PC-9 (cell line): ENCODE measurements at regions not wholly inside any gene's neighbourhood (a gene's known extent, or its start where the extent isn't known, plus 50 kb on each side); places are given as distances from the start of the nearest gene placed in this dataset.

Experiments
- EZH2 ChIP-seq: fragments of 200-600 bp; sonication (generic); IDR thresholded peaks from 2 replicates; pipeline ENCODE4 v1.8.0; 2017; ENCODE audit warnings: antibody characterized with exemption, low read depth
- TF ChIP-seq, protein P1 (sequence below): fragments of 200-600 bp; sonication (generic); conservative IDR thresholded peaks from 2 replicates; pipeline ENCODE4 v1.6.1; 2017; ENCODE audit warnings: mixed run types, antibody characterized with exemption, mild to moderate bottlenecking, moderate library complexity

DNA sequence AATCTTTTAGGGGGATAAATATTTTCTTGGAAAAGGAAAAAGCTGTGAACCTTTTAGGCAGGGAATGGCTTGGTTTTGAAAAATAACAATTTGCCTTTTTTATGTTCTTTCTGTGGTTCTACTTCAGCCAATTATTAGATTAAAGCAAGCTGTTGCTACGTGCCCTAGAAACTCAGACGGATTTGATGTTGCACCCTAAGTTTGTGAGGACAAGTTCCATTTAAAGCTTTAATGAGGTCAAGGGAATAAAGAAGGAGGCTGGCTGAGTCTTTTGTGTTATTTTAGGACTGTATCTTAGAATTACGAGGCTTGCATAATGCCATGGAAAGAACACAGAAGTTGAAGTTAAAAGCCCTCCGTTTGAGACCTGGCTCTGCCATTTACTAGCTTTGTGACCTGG is 216.9 kb downstream of the NUF2 start:
- TF ChIP-seq, protein P1, sequence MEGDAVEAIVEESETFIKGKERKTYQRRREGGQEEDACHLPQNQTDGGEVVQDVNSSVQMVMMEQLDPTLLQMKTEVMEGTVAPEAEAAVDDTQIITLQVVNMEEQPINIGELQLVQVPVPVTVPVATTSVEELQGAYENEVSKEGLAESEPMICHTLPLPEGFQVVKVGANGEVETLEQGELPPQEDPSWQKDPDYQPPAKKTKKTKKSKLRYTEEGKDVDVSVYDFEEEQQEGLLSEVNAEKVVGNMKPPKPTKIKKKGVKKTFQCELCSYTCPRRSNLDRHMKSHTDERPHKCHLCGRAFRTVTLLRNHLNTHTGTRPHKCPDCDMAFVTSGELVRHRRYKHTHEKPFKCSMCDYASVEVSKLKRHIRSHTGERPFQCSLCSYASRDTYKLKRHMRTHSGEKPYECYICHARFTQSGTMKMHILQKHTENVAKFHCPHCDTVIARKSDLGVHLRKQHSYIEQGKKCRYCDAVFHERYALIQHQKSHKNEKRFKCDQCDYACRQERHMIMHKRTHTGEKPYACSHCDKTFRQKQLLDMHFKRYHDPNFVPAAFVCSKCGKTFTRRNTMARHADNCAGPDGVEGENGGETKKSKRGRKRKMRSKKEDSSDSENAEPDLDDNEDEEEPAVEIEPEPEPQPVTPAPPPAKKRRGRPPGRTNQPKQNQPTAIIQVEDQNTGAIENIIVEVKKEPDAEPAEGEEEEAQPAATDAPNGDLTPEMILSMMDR, result no peak
- TF ChIP-seq EZH2, result no peak
